Tibial nerve (tissue), 4 donors: ENCODE measurements at regions not wholly inside any gene's neighbourhood (a gene's known extent, or its start where the extent isn't known, plus 50 kb on each side); places are given as distances from the start of the nearest gene placed in this dataset.

ENCODE experiments used
- DNase-seq, 2 donors: peaks; one replicate each; pipeline ENCODE4 v3.0.0-alpha.2; 2019; ENCODE audit warnings: low spot score in 2 of 2
- H3K27ac ChIP-seq, 4 donors: fragments of 200-600 bp; sonication (generic) in 3 of 4; one replicate each; pipeline ENCODE4 v1.5.1; 2017 to 2019; ENCODE audit warnings: mild to moderate bottlenecking in 1 of 4
- H3K27me3 ChIP-seq, 2 donors: fragments of 200-600 bp; sonication (generic) in 1 of 2; one replicate each; pipeline versions ENCODE4 v1.5.1 to v1.6.0; 2017 to 2019
- H3K36me3 ChIP-seq, 3 donors: fragments of 200-600 bp; sonication (generic); one replicate each; pipeline ENCODE4 v1.5.1; 2018 to 2019
- H3K4me1 ChIP-seq, 4 donors: fragments of 200-600 bp; sonication (generic) in 3 of 4; one replicate each; pipeline ENCODE4 v1.5.1; 2017 to 2019
- H3K4me3 ChIP-seq, 4 donors: fragments of 200-600 bp; sonication (generic) in 3 of 4; one replicate each; pipeline ENCODE4 v1.5.1; 2017 to 2019; ENCODE audit warnings: mild to moderate bottlenecking in 1 of 4, moderate library complexity in 1 of 4
- H3K9me3 ChIP-seq, 4 donors: fragments of 200-600 bp; sonication (generic) in 3 of 4; one replicate each; pipeline ENCODE4 v1.5.1; 2017 to 2019
- EP300 ChIP-seq, 2 donors: sonication (generic); formaldehyde crosslinking; IDR thresholded peaks; one replicate each; pipeline ENCODE4 v1.6.1; 2017; ENCODE audit warnings: antibody characterized with exemption in 2 of 2, mild to moderate bottlenecking in 1 of 2
- POLR2A ChIP-seq, 2 donors: fragments of 450-650 bp; IDR thresholded peaks; one replicate each; pipeline ENCODE4 v1.6.1; 2017; ENCODE audit warnings: antibody characterized with exemption in 2 of 2, mild to moderate bottlenecking in 2 of 2, moderate library complexity in 2 of 2
- WGBS, 2 donors: methylation state at CpG; one replicate each; pipeline ENCODE4 v1.1.5; 2018; 5-methylcytosine and 5-hydroxymethylcytosine counted together
- TF ChIP-seq, protein P1 (sequence below), 5 experiments: fragments of 200-600 bp in 3 of 5; fragments of 450-650 bp in 2 of 5; sonication (generic) in 3 of 5; IDR thresholded peaks; one replicate each; pipeline ENCODE4 v1.5.1; 2016 to 2019; ENCODE audit warnings: antibody characterized with exemption in 5 of 5, mild to moderate bottlenecking in 3 of 5, moderate library complexity in 2 of 5

GRCh38 chr2:52570716-52571115, 1196.9 kb upstream of the CHAC2 start:
- no peak for DNase-seq
- TF ChIP-seq EP300 (IDR thresholded peaks at IDR 0.05) (no peak), POLR2A (IDR thresholded peaks at IDR 0.05) (no peak)
- TF ChIP-seq, protein P1, sequence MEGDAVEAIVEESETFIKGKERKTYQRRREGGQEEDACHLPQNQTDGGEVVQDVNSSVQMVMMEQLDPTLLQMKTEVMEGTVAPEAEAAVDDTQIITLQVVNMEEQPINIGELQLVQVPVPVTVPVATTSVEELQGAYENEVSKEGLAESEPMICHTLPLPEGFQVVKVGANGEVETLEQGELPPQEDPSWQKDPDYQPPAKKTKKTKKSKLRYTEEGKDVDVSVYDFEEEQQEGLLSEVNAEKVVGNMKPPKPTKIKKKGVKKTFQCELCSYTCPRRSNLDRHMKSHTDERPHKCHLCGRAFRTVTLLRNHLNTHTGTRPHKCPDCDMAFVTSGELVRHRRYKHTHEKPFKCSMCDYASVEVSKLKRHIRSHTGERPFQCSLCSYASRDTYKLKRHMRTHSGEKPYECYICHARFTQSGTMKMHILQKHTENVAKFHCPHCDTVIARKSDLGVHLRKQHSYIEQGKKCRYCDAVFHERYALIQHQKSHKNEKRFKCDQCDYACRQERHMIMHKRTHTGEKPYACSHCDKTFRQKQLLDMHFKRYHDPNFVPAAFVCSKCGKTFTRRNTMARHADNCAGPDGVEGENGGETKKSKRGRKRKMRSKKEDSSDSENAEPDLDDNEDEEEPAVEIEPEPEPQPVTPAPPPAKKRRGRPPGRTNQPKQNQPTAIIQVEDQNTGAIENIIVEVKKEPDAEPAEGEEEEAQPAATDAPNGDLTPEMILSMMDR (IDR thresholded peaks at IDR 0.05) = no peak
- Histone ChIP-seq H3K27me3 (no peaks in the 10 kb centered on the region), H3K9me3 (peaks cover 0 to 30% (median 0%) of the 10 kb centered on the region in 4 donors), H3K4me1 (no peaks in the 10 kb centered on the region), H3K4me3 (no peak overlapping the region), H3K27ac (no peak overlapping the region), H3K36me3 (no peaks in the 10 kb centered on the region)
- WGBS, 2 donors = 92 to 100% methylated on average over 6 to 16 of the region's 19 CpGs

GRCh38 chr2:52563151-52563550, 1204.5 kb upstream of the CHAC2 start:
- WGBS, 2 donors = 60 to 74% methylated on average over 3 of the region's 3 CpGs
- Histone ChIP-seq H3K9me3 (no peaks in the 10 kb centered on the region), H3K4me1 (no peaks in the 10 kb centered on the region), H3K27me3 (no peaks in the 10 kb centered on the region), H3K4me3 (no peak overlapping the region), H3K36me3 (no peaks in the 10 kb centered on the region), H3K27ac (no peak overlapping the region)
- no peak for DNase-seq
- TF ChIP-seq, protein P1 (IDR thresholded peaks at IDR 0.05) = no peak
- TF ChIP-seq EP300 (IDR thresholded peaks at IDR 0.05) (no peak), POLR2A (IDR thresholded peaks at IDR 0.05) (no peak)

DNA sequence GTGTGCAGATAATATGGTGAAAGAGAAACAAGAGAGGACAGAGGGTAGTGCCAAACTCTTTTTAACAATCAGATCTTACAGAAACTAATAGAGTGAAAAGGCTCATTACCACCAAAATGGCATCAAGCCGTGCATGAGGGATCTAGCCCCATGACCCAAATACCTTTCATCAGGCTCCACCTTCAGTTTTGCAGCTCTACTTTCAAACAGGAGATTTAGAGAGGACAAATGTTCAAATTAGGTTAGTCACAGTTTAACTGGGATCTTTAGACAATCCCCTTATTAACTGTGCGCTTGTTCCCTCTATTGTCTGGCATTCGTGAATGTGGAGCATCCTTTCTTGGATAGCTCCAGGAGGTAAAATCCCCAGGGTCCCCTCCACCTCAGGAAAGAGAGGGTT, 1209.3 kb upstream of the CHAC2 start:
- Histone ChIP-seq H3K9me3 (no peaks in the 10 kb centered on the region), H3K4me3 (no peak overlapping the region), H3K36me3 (no peaks in the 10 kb centered on the region), H3K4me1 (no peaks in the 10 kb centered on the region), H3K27ac (no peak overlapping the region), H3K27me3 (no peaks in the 10 kb centered on the region)
- WGBS, 2 donors = 80 to 81% methylated on average over 3 of the region's 3 CpGs
- no peak for DNase-seq
- no peak for TF ChIP-seq EP300 (IDR thresholded peaks at IDR 0.05)
- TF ChIP-seq, protein P1 (IDR thresholded peaks at IDR 0.05) = no peak
- no peak for TF ChIP-seq POLR2A (IDR thresholded peaks at IDR 0.05)

DNA sequence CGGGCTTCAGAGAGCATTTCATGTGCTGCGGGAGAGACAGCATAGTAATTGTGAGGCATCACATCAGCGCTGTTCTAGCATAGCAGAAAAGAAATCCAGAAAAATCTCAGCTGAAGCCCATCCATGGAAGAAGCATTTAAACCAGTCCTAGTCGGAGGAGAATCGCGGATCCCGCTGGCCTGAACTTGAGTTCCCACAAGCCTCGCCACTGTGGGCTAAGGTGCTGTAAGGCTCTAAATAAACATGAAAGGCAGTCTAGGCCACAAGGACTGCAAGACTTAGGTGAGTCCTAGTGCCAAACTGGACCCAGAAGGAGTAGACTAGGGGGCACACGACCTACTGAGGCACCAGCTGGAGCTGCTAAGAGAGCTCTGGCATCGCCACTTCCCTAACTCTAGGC, 1225.3 kb upstream of the CHAC2 start:
- TF ChIP-seq POLR2A (IDR thresholded peaks at IDR 0.05) (no peak), EP300 (IDR thresholded peaks at IDR 0.05) (no peak)
- TF ChIP-seq, protein P1 (IDR thresholded peaks at IDR 0.05) = no peak
- H3K4me1 ChIP-seq = no peaks in the 10 kb centered on the region
- no peaks in the 10 kb centered on the region for H3K9me3 ChIP-seq
- no peak overlapping the region for H3K4me3 ChIP-seq
- DNase-seq = no peak
- H3K36me3 ChIP-seq = no peaks in the 10 kb centered on the region
- H3K27ac ChIP-seq = no peak overlapping the region
- no peaks in the 10 kb centered on the region for H3K27me3 ChIP-seq
- 89 to 92% methylated on average over 10 of the region's 10 CpGs for WGBS, 2 donors

GRCh38 chr2:52539026-52539970, 1228.3 kb upstream of the CHAC2 start:
- Histone ChIP-seq H3K36me3 (no peaks in the 10 kb centered on the region), H3K4me3 (no peak overlapping the region), H3K27me3 (no peaks in the 10 kb centered on the region), H3K9me3 (no peaks in the 10 kb centered on the region), H3K4me1 (no peaks in the 10 kb centered on the region), H3K27ac (no peak overlapping the region)
- TF ChIP-seq, protein P1 (IDR thresholded peaks at IDR 0.05) = no peak
- TF ChIP-seq EP300 (IDR thresholded peaks at IDR 0.05) (no peak), POLR2A (IDR thresholded peaks at IDR 0.05) (no peak)
- no peak for DNase-seq
- 55 to 64% methylated on average over 6 of the region's 6 CpGs for WGBS, 2 donors
